GM12875 (cell line): ENCODE measurements at regions not wholly inside any gene's neighbourhood (a gene's known extent, or its start where the extent isn't known, plus 50 kb on each side); places are given as distances from the start of the nearest gene placed in this dataset.

ENCODE experiments used
- H3K4me3 ChIP-seq: one replicate; pipeline ENCODE4 v1.5.1; 2011; ENCODE audit warnings: low read depth, low read length, control low read depth
- CTCF ChIP-seq: IDR thresholded peaks from 2 replicates; pipeline ENCODE4 v1.5.1; 2011; ENCODE audit warnings: low read depth, mild to moderate bottlenecking, control low read depth, inconsistent platforms, low read length, moderate library complexity, borderline replicate concordance; ENCODE audit not compliant: insufficient read depth

- H3K4me3 ChIP-seq, result no peak overlapping the region
Observed at GRCh38 chr15:36426691-36427090, 152.7 kb upstream of the CDIN1 start.

GRCh38 chr15:36428102-36428845, 151.2 kb upstream of the CDIN1 start:
- H3K4me3 ChIP-seq, result no peak overlapping the region
- TF ChIP-seq CTCF, result no peak

More at GRCh38 chr15:36426691-36427090, 152.7 kb upstream of the CDIN1 start:
- TF ChIP-seq CTCF, result no peak

- no peak for TF ChIP-seq CTCF
Observed at GRCh38 chr15:36429707-36430106, 149.7 kb upstream of the CDIN1 start.

GRCh38 chr15:36430280-36430679, 149.1 kb upstream of the CDIN1 start:
- no peak overlapping the region for H3K4me3 ChIP-seq
- TF ChIP-seq CTCF, result no peak

More at GRCh38 chr15:36429707-36430106, 149.7 kb upstream of the CDIN1 start:
- H3K4me3 ChIP-seq, result no peak overlapping the region

GRCh38 chr15:36430726-36431265, 148.6 kb upstream of the CDIN1 start:
- no peak for TF ChIP-seq CTCF
- H3K4me3 ChIP-seq, result no peak overlapping the region

- no peak overlapping the region for H3K4me3 ChIP-seq
- TF ChIP-seq CTCF, result no peak
Observed at GRCh38 chr15:36432161-36432560, 147.3 kb upstream of the CDIN1 start.

GRCh38 chr15:36434177-36434576, 145.2 kb upstream of the CDIN1 start:
- TF ChIP-seq CTCF, result no peak

More at GRCh38 chr15:36434177-36434576, 145.2 kb upstream of the CDIN1 start:
- H3K4me3 ChIP-seq, result no peak overlapping the region
